ENCODE measurements at regions not wholly inside any gene's neighbourhood (a gene's known extent, or its start where the extent isn't known, plus 50 kb on each side); places are given as distances from the start of the nearest gene placed in this dataset.

GRCh38 chr15:93860701-93861100 lies 370.7 kb upstream of the MCTP2 start:
- no peak for TF ChIP-seq EGR1 (IDR thresholded peaks at IDR 0.05; ENCODE audit: low read depth)
- no peak for TF ChIP-seq MAX (IDR thresholded peaks at IDR 0.05)
- TF ChIP-seq EZH2phosphoT487 (IDR thresholded peaks at IDR 0.05; ENCODE audit: borderline replicate concordance), result no peak
- no peak for TF ChIP-seq CTCF (IDR thresholded peaks at IDR 0.05 in 2 of 3, conservative IDR thresholded peaks at IDR 0.05 in 1 of 3; ENCODE audit: borderline replicate concordance in 1 of 3, insufficient read depth in 1 of 3, low read depth in 2 of 3, low read length in 2 of 3)
- no peak for TF ChIP-seq POLR2AphosphoS5 (IDR thresholded peaks at IDR 0.05; ENCODE audit: low read depth, low read length)
- no peak for TF ChIP-seq EZH2 (IDR thresholded peaks at IDR 0.05)
- no peak for TF ChIP-seq JUND (IDR thresholded peaks at IDR 0.05)
- TF ChIP-seq RAD21 (IDR thresholded peaks at IDR 0.05; ENCODE audit: low read depth), result no peak
- TF ChIP-seq, protein P1, sequence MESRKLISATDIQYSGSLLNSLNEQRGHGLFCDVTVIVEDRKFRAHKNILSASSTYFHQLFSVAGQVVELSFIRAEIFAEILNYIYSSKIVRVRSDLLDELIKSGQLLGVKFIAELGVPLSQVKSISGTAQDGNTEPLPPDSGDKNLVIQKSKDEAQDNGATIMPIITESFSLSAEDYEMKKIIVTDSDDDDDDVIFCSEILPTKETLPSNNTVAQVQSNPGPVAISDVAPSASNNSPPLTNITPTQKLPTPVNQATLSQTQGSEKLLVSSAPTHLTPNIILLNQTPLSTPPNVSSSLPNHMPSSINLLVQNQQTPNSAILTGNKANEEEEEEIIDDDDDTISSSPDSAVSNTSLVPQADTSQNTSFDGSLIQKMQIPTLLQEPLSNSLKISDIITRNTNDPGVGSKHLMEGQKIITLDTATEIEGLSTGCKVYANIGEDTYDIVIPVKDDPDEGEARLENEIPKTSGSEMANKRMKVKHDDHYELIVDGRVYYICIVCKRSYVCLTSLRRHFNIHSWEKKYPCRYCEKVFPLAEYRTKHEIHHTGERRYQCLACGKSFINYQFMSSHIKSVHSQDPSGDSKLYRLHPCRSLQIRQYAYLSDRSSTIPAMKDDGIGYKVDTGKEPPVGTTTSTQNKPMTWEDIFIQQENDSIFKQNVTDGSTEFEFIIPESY (IDR thresholded peaks at IDR 0.05; ENCODE audit: extremely low read depth, insufficient replicate concordance, low read length), result no peak
- TF ChIP-seq, protein P2, sequence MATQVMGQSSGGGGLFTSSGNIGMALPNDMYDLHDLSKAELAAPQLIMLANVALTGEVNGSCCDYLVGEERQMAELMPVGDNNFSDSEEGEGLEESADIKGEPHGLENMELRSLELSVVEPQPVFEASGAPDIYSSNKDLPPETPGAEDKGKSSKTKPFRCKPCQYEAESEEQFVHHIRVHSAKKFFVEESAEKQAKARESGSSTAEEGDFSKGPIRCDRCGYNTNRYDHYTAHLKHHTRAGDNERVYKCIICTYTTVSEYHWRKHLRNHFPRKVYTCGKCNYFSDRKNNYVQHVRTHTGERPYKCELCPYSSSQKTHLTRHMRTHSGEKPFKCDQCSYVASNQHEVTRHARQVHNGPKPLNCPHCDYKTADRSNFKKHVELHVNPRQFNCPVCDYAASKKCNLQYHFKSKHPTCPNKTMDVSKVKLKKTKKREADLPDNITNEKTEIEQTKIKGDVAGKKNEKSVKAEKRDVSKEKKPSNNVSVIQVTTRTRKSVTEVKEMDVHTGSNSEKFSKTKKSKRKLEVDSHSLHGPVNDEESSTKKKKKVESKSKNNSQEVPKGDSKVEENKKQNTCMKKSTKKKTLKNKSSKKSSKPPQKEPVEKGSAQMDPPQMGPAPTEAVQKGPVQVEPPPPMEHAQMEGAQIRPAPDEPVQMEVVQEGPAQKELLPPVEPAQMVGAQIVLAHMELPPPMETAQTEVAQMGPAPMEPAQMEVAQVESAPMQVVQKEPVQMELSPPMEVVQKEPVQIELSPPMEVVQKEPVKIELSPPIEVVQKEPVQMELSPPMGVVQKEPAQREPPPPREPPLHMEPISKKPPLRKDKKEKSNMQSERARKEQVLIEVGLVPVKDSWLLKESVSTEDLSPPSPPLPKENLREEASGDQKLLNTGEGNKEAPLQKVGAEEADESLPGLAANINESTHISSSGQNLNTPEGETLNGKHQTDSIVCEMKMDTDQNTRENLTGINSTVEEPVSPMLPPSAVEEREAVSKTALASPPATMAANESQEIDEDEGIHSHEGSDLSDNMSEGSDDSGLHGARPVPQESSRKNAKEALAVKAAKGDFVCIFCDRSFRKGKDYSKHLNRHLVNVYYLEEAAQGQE (IDR thresholded peaks at IDR 0.05; ENCODE audit: low read depth), result no peak
- no peak for TF ChIP-seq ZFX (IDR thresholded peaks at IDR 0.05)
